GM23338 (cell line): ENCODE measurements at regions not wholly inside any gene's neighbourhood (a gene's known extent, or its start where the extent isn't known, plus 50 kb on each side); places are given as distances from the start of the nearest gene placed in this dataset.

Experiments used
- ATAC-seq: fragments of 200-7000 bp; cut with Tn5 transposase; 3 replicates; pipeline ENCODE4 v1.9.1; 2020
- DNase-seq: peaks from one replicate; pipeline ENCODE4 v3.0.0-alpha.2; 2015; ENCODE audit warnings: low spot score
- H2AFZ ChIP-seq: fragments of 200-600 bp; sonication (generic); 2 replicates; pipeline ENCODE4 v1.8.0; 2016; ENCODE audit warnings: antibody characterized with exemption, mild to moderate bottlenecking, moderate library complexity
- H3F3A ChIP-seq: fragments of 200-600 bp; sonication (generic); replicated peaks from 2 replicates; pipeline ENCODE4 v1.8.0; 2017; ENCODE audit warnings: antibody characterized with exemption, mixed run types, low read depth
- H3K27ac ChIP-seq: fragments of 200-600 bp; sonication (generic); 2 replicates; pipeline ENCODE4 v1.6.1; 2016; ENCODE audit warnings: low read depth
- H3K27me3 ChIP-seq: fragments of 200-600 bp; sonication (generic); 2 replicates; pipeline ENCODE4 v1.8.0; 2016; ENCODE audit warnings: mild to moderate bottlenecking, mixed run types, moderate library complexity; ENCODE audit not compliant: insufficient read depth
- H3K36me3 ChIP-seq: fragments of 200-600 bp; sonication (generic); 2 replicates; pipeline ENCODE4 v1.8.0; 2016; ENCODE audit warnings: mild to moderate bottlenecking; ENCODE audit not compliant: insufficient read depth
- H3K4me1 ChIP-seq: fragments of 200-600 bp; sonication (generic); 2 replicates; pipeline ENCODE4 v1.8.0; 2016; ENCODE audit warnings: mild to moderate bottlenecking, moderate library complexity; ENCODE audit not compliant: insufficient read depth
- H3K4me2 ChIP-seq: fragments of 200-600 bp; sonication (generic); 2 replicates; pipeline ENCODE4 v1.7.1; 2017; ENCODE audit warnings: mixed run types
- H3K4me3 ChIP-seq: fragments of 200-600 bp; sonication (generic); 2 replicates; pipeline ENCODE4 v1.6.1; 2016; ENCODE audit warnings: mixed run types
- H3K79me2 ChIP-seq: fragments of 200-600 bp; sonication (generic); replicated peaks from 2 replicates; pipeline ENCODE4 v1.8.0; 2017; ENCODE audit warnings: mild to moderate bottlenecking; ENCODE audit not compliant: insufficient read depth
- H3K9me2 ChIP-seq: fragments of 200-600 bp; sonication (generic); 2 replicates; pipeline ENCODE4 v1.8.0; 2017; ENCODE audit not compliant: insufficient read depth
- H4K20me1 ChIP-seq: fragments of 200-600 bp; sonication (generic); replicated peaks from 2 replicates; pipeline ENCODE4 v1.8.0; 2017; ENCODE audit warnings: mild to moderate bottlenecking; ENCODE audit not compliant: insufficient read depth
- H3K27ac Mint-ChIP-seq: 2 replicates; pipeline ENCODE4 v1.8.0; 2020; ENCODE audit warnings: inconsistent platforms, mild to moderate bottlenecking, moderate library complexity, mixed read lengths
- H3K27me3 Mint-ChIP-seq: 3 replicates; pipeline ENCODE4 v1.8.0; 2022; ENCODE audit warnings: low read depth, mild to moderate bottlenecking, moderate library complexity, mixed read lengths, inconsistent platforms; ENCODE audit not compliant: insufficient read depth, poor library complexity
- H3K36me3 Mint-ChIP-seq: 3 replicates; pipeline ENCODE4 v1.8.0; 2021; ENCODE audit warnings: low read depth, mild to moderate bottlenecking, inconsistent platforms, moderate library complexity, mixed read lengths
- H3K4me1 Mint-ChIP-seq: 3 replicates; pipeline ENCODE4 v1.8.0; 2020; ENCODE audit warnings: mild to moderate bottlenecking, inconsistent platforms, mixed read lengths
- H3K4me3 Mint-ChIP-seq: 3 replicates; pipeline ENCODE4 v1.8.0; 2021; ENCODE audit warnings: moderate library complexity, mild to moderate bottlenecking, inconsistent platforms, mixed read lengths
- H3K9me3 Mint-ChIP-seq: 3 replicates; pipeline ENCODE4 v1.8.0; 2020; ENCODE audit warnings: moderate library complexity, mild to moderate bottlenecking, inconsistent platforms, mixed read lengths
- CREB1 ChIP-seq: fragments of 250-450 bp; sonication (Bioruptor Pico); IDR thresholded peaks from 2 replicates; pipeline ENCODE4 v1.5.0; 2020; ENCODE audit warnings: low read depth, mild to moderate bottlenecking, moderate library complexity
- EZH2 ChIP-seq: fragments of 200-600 bp; sonication (generic); IDR thresholded peaks from one replicate; pipeline ENCODE4 v1.8.0; 2017; ENCODE audit warnings: antibody characterized with exemption, mild to moderate bottlenecking, low read depth; ENCODE audit not compliant: unreplicated experiment
- JUNB ChIP-seq: IDR thresholded peaks from one replicate; pipeline ENCODE4 v1.6.1; 2016; ENCODE audit warnings: antibody characterized with exemption; ENCODE audit not compliant: unreplicated experiment
- NANOG ChIP-seq: IDR thresholded peaks from 2 replicates; pipeline ENCODE4 v1.6.1; 2016; ENCODE audit warnings: antibody characterized with exemption, borderline replicate concordance
- REST ChIP-seq: IDR thresholded peaks from one replicate; pipeline ENCODE4 v1.6.1; 2018; ENCODE audit warnings: antibody characterized with exemption; ENCODE audit not compliant: unreplicated experiment
- STAT1 ChIP-seq: IDR thresholded peaks from one replicate; pipeline ENCODE4 v1.6.1; 2016; ENCODE audit warnings: antibody characterized with exemption; ENCODE audit not compliant: unreplicated experiment
- ZNF114 ChIP-seq: fragments of 250-450 bp; sonication (Bioruptor Pico); IDR thresholded peaks from 2 replicates; pipeline ENCODE4 v1.5.0; 2020; ENCODE audit warnings: mild to moderate bottlenecking, moderate library complexity

GRCh38 chr2:118654945-118655344 is 192.5 kb downstream of the EN1 start:
- Mint-ChIP-seq H3K36me3 (0 out of 3 replicates have a peak, but pooled peaks cover 4% of the 10 kb centered on the region), H3K9me3 (peaks cover 5% of the 10 kb centered on the region; the same call in 1 of the 3 replicates), H3K27ac (no peak overlapping the region), H3K4me1 (no peaks in the 10 kb centered on the region), H3K27me3 (peaks cover 1% of the 10 kb centered on the region), H3K4me3 (no peak overlapping the region)
- H3K27ac ChIP-seq, result no peak overlapping the region
- H3K27me3 ChIP-seq, result no peaks in the 10 kb centered on the region
- no peaks in the 10 kb centered on the region for H4K20me1 ChIP-seq
- H3K79me2 ChIP-seq, result no peaks in the 10 kb centered on the region
- DNase-seq, result no peak
- H3K4me3 ChIP-seq, result no peak overlapping the region
- H3K9me2 ChIP-seq, result 0 out of 2 replicates have a peak, but pooled peaks cover 3% of the 10 kb centered on the region
- H3K36me3 ChIP-seq, result no peaks in the 10 kb centered on the region
- H3K4me1 ChIP-seq, result no peaks in the 10 kb centered on the region
- no peaks in the 10 kb centered on the region for H3F3A ChIP-seq
- H2AFZ ChIP-seq, result no peak overlapping the region
- H3K4me2 ChIP-seq, result no peak overlapping the region
- ATAC-seq, result no peak
- TF ChIP-seq REST, result no peak
- no peak for TF ChIP-seq ZNF114
- TF ChIP-seq STAT1, result no peak
- TF ChIP-seq JUNB, result no peak
- TF ChIP-seq EZH2, result no peak

- Mint-ChIP-seq H3K27ac (no peak overlapping the region), H3K4me3 (no peak overlapping the region), H3K4me1 (no peaks in the 10 kb centered on the region; the same call in 2 of the 3 replicates), H3K27me3 (no peaks in the 10 kb centered on the region), H3K9me3 (peaks cover 5% of the 10 kb centered on the region; the same call in 1 of the 3 replicates), H3K36me3 (0 out of 3 replicates have a peak, but pooled peaks cover 4% of the 10 kb centered on the region)
- Histone ChIP-seq H3K27me3 (no peaks in the 10 kb centered on the region), H3K4me1 (no peaks in the 10 kb centered on the region), H3K4me3 (no peak overlapping the region), H3K79me2 (no peaks in the 10 kb centered on the region), H3K9me2 (0 out of 2 replicates have a peak, but pooled peaks cover 3% of the 10 kb centered on the region), H4K20me1 (no peaks in the 10 kb centered on the region), H2AFZ (no peak overlapping the region), H3K36me3 (no peaks in the 10 kb centered on the region), H3K4me2 (no peak overlapping the region), H3F3A (no peaks in the 10 kb centered on the region), H3K27ac (no peak overlapping the region)
- DNase-seq (no peak), ATAC-seq (no peak)
- no peak for TF ChIP-seq STAT1
- no peak for TF ChIP-seq EZH2
- no peak for TF ChIP-seq NANOG
Measured at GRCh38 chr2:118650327-118650726, 197.1 kb downstream of the EN1 start.

- H3K9me2 ChIP-seq, result no peaks in the 10 kb centered on the region
- no peak overlapping the region for H3K4me3 ChIP-seq
- H3K4me3 Mint-ChIP-seq, result no peak overlapping the region
- no peaks in the 10 kb centered on the region for H3K27me3 ChIP-seq
- ATAC-seq (no peak), DNase-seq (peak; percentile 21)
- no peaks in the 10 kb centered on the region for H3K27me3 Mint-ChIP-seq
- no peak overlapping the region for H3K4me2 ChIP-seq
- no peaks in the 10 kb centered on the region for H3F3A ChIP-seq
- no peaks in the 10 kb centered on the region for H3K79me2 ChIP-seq
- no peak overlapping the region for H3K27ac Mint-ChIP-seq
- H3K27ac ChIP-seq, result no peak overlapping the region
- peaks cover 17% of the 10 kb centered on the region for H3K4me1 Mint-ChIP-seq
- peaks cover 3% of the 10 kb centered on the region; the same call in 1 of the 3 replicates for H3K9me3 Mint-ChIP-seq
- peaks cover 16% of the 10 kb centered on the region for H3K4me1 ChIP-seq
- no peaks in the 10 kb centered on the region for H4K20me1 ChIP-seq
- H3K36me3 Mint-ChIP-seq, result 0 out of 3 replicates have a peak, but pooled peaks cover 3% of the 10 kb centered on the region
- no peaks in the 10 kb centered on the region for H3K36me3 ChIP-seq
- H2AFZ ChIP-seq, result no peak overlapping the region
- TF ChIP-seq NANOG (no peak), JUNB (no peak), CREB1 (CRISPR knock-in tag) (no peak), ZNF114 (no peak)
Measured at GRCh38 chr2:118645876-118646275, 201.6 kb downstream of the EN1 start.
